ENCODE measurements at regions not wholly inside any gene's neighbourhood (a gene's known extent, or its start where the extent isn't known, plus 50 kb on each side); places are given as distances from the start of the nearest gene placed in this dataset.

GRCh38 chr6:130740308-130740707, 86.9 kb upstream of the SMLR1 start:
- Histone ChIP-seq H3K36me3 (ENCODE audit: control insufficient read depth, insufficient read depth, low read length) (no peaks in the 10 kb centered on the region), H3K4me3 (ENCODE audit: low read depth in 2 of 2, low read length in 2 of 2) (no peak overlapping the region), H3K4me1 (ENCODE audit: control insufficient read depth, insufficient read depth, low read length) (no peaks in the 10 kb centered on the region), H3K27me3 (ENCODE audit: control insufficient read depth, insufficient read depth, low read length) (no peaks in the 10 kb centered on the region), H3K9me3 (ENCODE audit: control insufficient read depth, insufficient read depth, low read depth, low read length) (no peaks in the 10 kb centered on the region), H3K27ac (ENCODE audit: low read length) (no peak overlapping the region)
- POLR2A ChIA-PET: no interaction called here
- ATAC-seq (no peak), DNase-seq (ENCODE audit: low read depth, low spot score) (no peak)
- TF ChIP-seq POLR2AphosphoS5 (IDR thresholded peaks at IDR 0.05; ENCODE audit: low read depth, low read length): no peak
- no peak for TF ChIP-seq REST (IDR thresholded peaks at IDR 0.05; ENCODE audit: insufficient read depth in 1 of 2, low read depth in 2 of 2, low read length in 1 of 2)
- TF ChIP-seq SIN3A (IDR thresholded peaks at IDR 0.05; ENCODE audit: borderline replicate concordance, insufficient read depth, low read depth, low read length): no peak
- no peak for TF ChIP-seq CTCF (IDR thresholded peaks at IDR 0.05)
- no peak for TF ChIP-seq TCF7L2 (IDR thresholded peaks at IDR 0.05; ENCODE audit: low read depth, low read length)
- intact Hi-C loops (cut with micrococcal nuclease; ENCODE audit: unreplicated experiment): no loop called here
- in situ Hi-C loops (cut with HindIII; ENCODE audit: low pct_unique_long_range_greater_than_20kb, low sequenced_read_pairs): no loop called here
- BruUV-seq (replicated peaks): no TSS peak
- CTCF ChIA-PET: no interaction called here

- no peaks in the 10 kb centered on the region for H3K27me3 ChIP-seq (ENCODE audit: control insufficient read depth, insufficient read depth, low read length)
- intact Hi-C loops (cut with micrococcal nuclease; ENCODE audit: unreplicated experiment): no loop called here
- no peak overlapping the region for H3K4me3 ChIP-seq (ENCODE audit: low read depth in 2 of 2, low read length in 2 of 2)
- no peak for DNase-seq (ENCODE audit: low read depth, low spot score)
- H3K9me3 ChIP-seq (ENCODE audit: control insufficient read depth, insufficient read depth, low read depth, low read length): no peaks in the 10 kb centered on the region
- H3K27ac ChIP-seq (ENCODE audit: low read length): no peak overlapping the region
- H3K4me1 ChIP-seq (ENCODE audit: control insufficient read depth, insufficient read depth, low read length): no peaks in the 10 kb centered on the region
- no peak for ATAC-seq
- TF ChIP-seq TCF7L2 (IDR thresholded peaks at IDR 0.05; ENCODE audit: low read depth, low read length) (no peak), CTCF (IDR thresholded peaks at IDR 0.05) (no peak), POLR2AphosphoS5 (IDR thresholded peaks at IDR 0.05; ENCODE audit: low read depth, low read length) (no peak), SIN3A (IDR thresholded peaks at IDR 0.05; ENCODE audit: borderline replicate concordance, insufficient read depth, low read depth, low read length) (no peak), REST (IDR thresholded peaks at IDR 0.05; ENCODE audit: insufficient read depth in 1 of 2, low read depth in 2 of 2, low read length in 1 of 2) (no peak)
- ChIA-PET POLR2A (no interaction called here), CTCF (no interaction called here)
- in situ Hi-C loops (cut with HindIII; ENCODE audit: low pct_unique_long_range_greater_than_20kb, low sequenced_read_pairs): no loop called here
- no peaks in the 10 kb centered on the region for H3K36me3 ChIP-seq (ENCODE audit: control insufficient read depth, insufficient read depth, low read length)
- no TSS peak for BruUV-seq (replicated peaks)
Observed at GRCh38 chr6:130742131-130742681, 85.0 kb upstream of the SMLR1 start.
